HepG2 (cell line): ENCODE measurements at regions not wholly inside any gene's neighbourhood (a gene's known extent, or its start where the extent isn't known, plus 50 kb on each side); places are given as distances from the start of the nearest gene placed in this dataset.

Source experiments
- ATAC-seq: fragments of 200-7000 bp; cut with Tn5 transposase; 3 replicates; pipeline ENCODE4 v1.9.1; 2020; ENCODE audit warnings: mild to moderate bottlenecking, moderate library complexity
- BruUV-seq: library from RNA; stranded (reverse); fragments of 400-500 nt; replicated peaks from 2 replicates; lab custom pipeline; 2021; lab: Mats Ljungman, UMichigan
- CTCF ChIA-PET: fragments of 300-600 bp; formaldehyde crosslinking; extraction: SDS; loops from one replicate; lab custom pipeline; 2021; ENCODE audit warnings: low total read pairs, inconsistent platforms, low intra/inter-chr PET ratio; lab: Yijun Ruan, JAX
- POLR2A ChIA-PET: fragments of 350-600 bp; sonication (Branson Sonifier 250); formaldehyde crosslinking; loops from one replicate; lab custom pipeline; 2020; ENCODE audit warnings: antibody characterized with exemption, inconsistent platforms; lab: Yijun Ruan, JAX
- DNase-seq: peaks from one replicate; pipeline ENCODE4 v3.0.0-alpha.2; 2015; ENCODE audit warnings: low spot score
- FAIRE-seq: peaks from 3 replicates; lab custom pipeline; 2011; peaks lifted over from hg19 to GRCh38; lab: Jason Lieb, UNC
- H2AFZ ChIP-seq: one replicate; pipeline ENCODE4 v1.6.1; 2011; ENCODE audit warnings: low read length, inconsistent platforms
- H3K27ac ChIP-seq: fragments of 300-600 bp; 3 replicates; pipeline ENCODE4 v1.8.0; 2011; ENCODE audit warnings: mixed run types, mild to moderate bottlenecking, mixed read lengths, low read length, inconsistent platforms; ENCODE audit not compliant: insufficient read depth; ENCODE audit errors: extremely low read length
- H3K27me3 ChIP-seq, 2 experiments: fragments of 200-600 bp in 1 of 2; 2 replicates in 1 of 2; 3 replicates in 1 of 2; pipeline versions ENCODE4 v1.6.0 to v1.8.0; 2011; ENCODE audit warnings: low read length in 2 of 2, mild to moderate bottlenecking in 2 of 2, moderate library complexity in 2 of 2, inconsistent platforms in 1 of 2; ENCODE audit not compliant: insufficient read depth in 2 of 2, control insufficient read depth in 1 of 2
- H3K36me3 ChIP-seq, 2 experiments: fragments of 200-600 bp in 1 of 2; replicated peaks in 1 of 2; 2 replicates in 1 of 2; 3 replicates in 1 of 2; pipeline versions ENCODE4 v1.5.1 to v1.8.0; 2011; ENCODE audit warnings: low read length in 2 of 2, inconsistent platforms in 1 of 2; ENCODE audit not compliant: insufficient read depth in 2 of 2, control insufficient read depth in 1 of 2
- H3K4me1 ChIP-seq: 2 replicates; pipeline ENCODE4 v1.5.1; 2012; ENCODE audit warnings: low read length, inconsistent platforms; ENCODE audit not compliant: insufficient read depth
- H3K4me2 ChIP-seq: 2 replicates; pipeline ENCODE4 v1.6.0; 2011; ENCODE audit warnings: low read depth, low read length, inconsistent platforms
- H3K4me3 ChIP-seq, 3 experiments: fragments of 200-600 bp in 1 of 3; sonication (generic), shearing (Covaris generic) in 1 of 3; replicated peaks in 1 of 3; 2 replicates each; pipeline ENCODE4 v1.5.1; 2011 to 2016; ENCODE audit warnings: low read length in 3 of 3, inconsistent platforms in 2 of 3, low read depth in 2 of 3, mild to moderate bottlenecking in 2 of 3, control low read depth in 1 of 3, mixed read lengths in 1 of 3; ENCODE audit not compliant: insufficient read depth in 1 of 3
- H3K79me2 ChIP-seq: one replicate; pipeline ENCODE4 v1.6.1; 2011; ENCODE audit warnings: low read length, inconsistent platforms; ENCODE audit not compliant: insufficient read depth
- H3K9ac ChIP-seq: 2 replicates; pipeline ENCODE4 v1.6.0; 2011; ENCODE audit warnings: mild to moderate bottlenecking, low read depth, low read length, inconsistent platforms; ENCODE audit not compliant: insufficient read depth
- H3K9me3 ChIP-seq: 2 replicates; pipeline ENCODE4 v1.5.1; 2012; ENCODE audit warnings: mild to moderate bottlenecking, low read length
- H4K20me1 ChIP-seq: 2 replicates; pipeline ENCODE4 v1.6.0; 2011; ENCODE audit warnings: inconsistent platforms, mild to moderate bottlenecking, low read length, moderate library complexity; ENCODE audit not compliant: insufficient read depth
- ZBTB38 ChIP-seq: sonication (generic); formaldehyde crosslinking; IDR thresholded peaks from 2 replicates; pipeline ENCODE4 v1.5.1; 2020; ENCODE audit warnings: mild to moderate bottlenecking, missing genetic modification reagents
- ZNF142 ChIP-seq: sonication (generic); formaldehyde crosslinking; IDR thresholded peaks from 2 replicates; pipeline ENCODE4 v1.4.0; 2020; ENCODE audit warnings: missing genetic modification reagents
- WGBS: methylation state at CpG from one replicate; pipeline ENCODE4 v1.1.6; 2017; ENCODE audit warnings: low lambda C conversion rate; 5-methylcytosine and 5-hydroxymethylcytosine counted together
- in situ Hi-C: cut with HindIII; loops from 2 replicates; pipeline ENCODE4 v1.10.0; 2017; ENCODE audit warnings: low pct_unique_long_range_greater_than_20kb; ENCODE audit not compliant: extremely low pct_ligation_motif_present
- intact Hi-C: fragments of 100-400 bp; cut with micrococcal nuclease; formaldehyde crosslinking; loops from one replicate; pipeline ENCODE4 v1.10.0; 2022; ENCODE audit not compliant: unreplicated experiment
- TF ChIP-seq, protein P1 (sequence below): sonication (generic); formaldehyde crosslinking; conservative IDR thresholded peaks from 2 replicates; pipeline ENCODE4 v1.8.1; 2023; ENCODE audit warnings: missing genetic modification reagents
- TF ChIP-seq, protein P2 (sequence below): sonication (generic); formaldehyde crosslinking; IDR thresholded peaks from 2 replicates; pipeline ENCODE4 v1.8.0; 2022; ENCODE audit warnings: missing genetic modification reagents, mild to moderate bottlenecking, borderline replicate concordance

DNA sequence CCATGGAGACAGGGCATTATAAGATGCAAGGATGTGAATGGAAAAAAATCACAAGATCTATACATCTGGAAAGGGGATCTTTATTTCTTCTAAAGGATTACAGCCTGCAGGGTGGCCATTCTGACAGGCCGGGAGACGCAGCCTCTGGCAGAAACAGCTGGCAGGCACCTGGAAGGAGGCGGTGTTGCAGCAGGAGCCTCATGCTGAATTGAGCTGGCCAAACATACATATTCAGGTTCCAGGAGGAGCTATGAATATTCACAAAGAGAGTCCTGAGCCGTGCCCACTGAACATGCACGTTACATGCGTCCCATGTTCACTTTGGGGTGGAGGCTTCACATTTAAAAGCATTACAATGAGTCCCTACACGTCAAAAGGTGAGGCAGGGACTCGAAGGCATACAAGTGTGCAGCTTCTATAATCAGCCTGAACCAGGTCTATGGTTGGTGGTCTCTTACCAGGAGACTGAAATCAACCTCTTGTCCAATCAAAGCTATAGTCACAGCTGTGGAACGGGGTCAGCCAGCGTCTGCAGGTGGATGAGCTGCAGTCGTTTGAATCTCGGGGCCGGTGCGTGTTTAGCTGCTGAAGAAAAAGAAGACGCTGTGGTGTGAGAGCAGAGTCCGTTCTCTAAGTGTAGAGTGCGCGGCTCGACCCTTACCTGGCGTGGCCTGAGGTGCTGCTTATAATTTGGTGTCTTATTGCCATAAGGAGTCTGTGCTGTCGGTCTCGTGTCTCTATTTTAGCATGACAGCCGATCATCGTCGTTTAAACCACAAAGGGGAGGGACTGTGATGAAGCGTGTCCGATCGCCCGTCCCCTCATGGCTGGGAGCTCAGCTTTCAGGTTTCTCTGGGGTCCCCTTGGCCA lies 183.0 kb downstream of the ETS2 start:
- no peak for DNase-seq
- CTCF ChIA-PET, result no interaction called here
- TF ChIP-seq ZNF142 (CRISPR knock-in tag) (no peak), ZBTB38 (CRISPR knock-in tag) (peak; percentile 89; the same call in 1 of the 2 replicates)
- TF ChIP-seq, protein P1, sequence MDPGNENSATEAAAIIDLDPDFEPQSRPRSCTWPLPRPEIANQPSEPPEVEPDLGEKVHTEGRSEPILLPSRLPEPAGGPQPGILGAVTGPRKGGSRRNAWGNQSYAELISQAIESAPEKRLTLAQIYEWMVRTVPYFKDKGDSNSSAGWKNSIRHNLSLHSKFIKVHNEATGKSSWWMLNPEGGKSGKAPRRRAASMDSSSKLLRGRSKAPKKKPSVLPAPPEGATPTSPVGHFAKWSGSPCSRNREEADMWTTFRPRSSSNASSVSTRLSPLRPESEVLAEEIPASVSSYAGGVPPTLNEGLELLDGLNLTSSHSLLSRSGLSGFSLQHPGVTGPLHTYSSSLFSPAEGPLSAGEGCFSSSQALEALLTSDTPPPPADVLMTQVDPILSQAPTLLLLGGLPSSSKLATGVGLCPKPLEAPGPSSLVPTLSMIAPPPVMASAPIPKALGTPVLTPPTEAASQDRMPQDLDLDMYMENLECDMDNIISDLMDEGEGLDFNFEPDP (CRISPR knock-in tag), result 0 out of 2 replicates have a peak, but pooled peaks have one; percentile 15
- TF ChIP-seq, protein P2, sequence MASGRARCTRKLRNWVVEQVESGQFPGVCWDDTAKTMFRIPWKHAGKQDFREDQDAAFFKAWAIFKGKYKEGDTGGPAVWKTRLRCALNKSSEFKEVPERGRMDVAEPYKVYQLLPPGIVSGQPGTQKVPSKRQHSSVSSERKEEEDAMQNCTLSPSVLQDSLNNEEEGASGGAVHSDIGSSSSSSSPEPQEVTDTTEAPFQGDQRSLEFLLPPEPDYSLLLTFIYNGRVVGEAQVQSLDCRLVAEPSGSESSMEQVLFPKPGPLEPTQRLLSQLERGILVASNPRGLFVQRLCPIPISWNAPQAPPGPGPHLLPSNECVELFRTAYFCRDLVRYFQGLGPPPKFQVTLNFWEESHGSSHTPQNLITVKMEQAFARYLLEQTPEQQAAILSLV (CRISPR knock-in tag), result 0 out of 2 replicates have a peak, but pooled peaks have one; percentile 5
- TF ChIP-seq, all 625 proteins: peak for 3
- H2AFZ ChIP-seq, result no peak overlapping the region
- no peak overlapping the region for H3K4me2 ChIP-seq
- in situ Hi-C loops (no loop called here), intact Hi-C loops (no loop called here)
- POLR2A ChIA-PET, result interaction anchor here (2.0 kb wide), 1 partner anchor 20 kb away, joined by 6 read pairs; no protein-coding TSS in a partner anchor
- no peak overlapping the region for H3K9ac ChIP-seq
- no peaks in the 10 kb centered on the region for H4K20me1 ChIP-seq
- FAIRE-seq (no peak), ATAC-seq (no peak)
- no peaks in the 10 kb centered on the region for H3K36me3 ChIP-seq
- no TSS peak for BruUV-seq
- H3K9me3 ChIP-seq, result no peaks in the 10 kb centered on the region
- WGBS, result 81% methylated on average over 28 of the region's 29 CpGs
- H3K79me2 ChIP-seq, result no peaks in the 10 kb centered on the region
- H3K27me3 ChIP-seq, result no peaks in the 10 kb centered on the region; a peak in 1 of 5 replicates
- H3K4me3 ChIP-seq, result no peak overlapping the region
- peaks cover 90% of the 10 kb centered on the region for H3K4me1 ChIP-seq
- peak overlapping the region; percentile 77 for H3K27ac ChIP-seq
